Umbilical cord (tissue), 1 donor: ENCODE measurements at regions not wholly inside any gene's neighbourhood (a gene's known extent, or its start where the extent isn't known, plus 50 kb on each side); places are given as distances from the start of the nearest gene placed in this dataset.
A peak's percentile ranks its signal among the peaks of the same experiment; 100 is the strongest.
"Not testable (repeated sequence)": the region's sequence is repeated elsewhere in the genome, so short reads cannot be mapped to it uniquely, and the experiment has no call there.

ENCODE experiments used
- DNase-seq: peaks from one replicate; pipeline ENCODE4 v3.0.0-alpha.2; 2015; ENCODE audit warnings: low spot score

GRCh38 chr3:16768956-16769355 lies 115.8 kb upstream of the PLCL2 start:
- DNase-seq, result peak; percentile 9

DNA sequence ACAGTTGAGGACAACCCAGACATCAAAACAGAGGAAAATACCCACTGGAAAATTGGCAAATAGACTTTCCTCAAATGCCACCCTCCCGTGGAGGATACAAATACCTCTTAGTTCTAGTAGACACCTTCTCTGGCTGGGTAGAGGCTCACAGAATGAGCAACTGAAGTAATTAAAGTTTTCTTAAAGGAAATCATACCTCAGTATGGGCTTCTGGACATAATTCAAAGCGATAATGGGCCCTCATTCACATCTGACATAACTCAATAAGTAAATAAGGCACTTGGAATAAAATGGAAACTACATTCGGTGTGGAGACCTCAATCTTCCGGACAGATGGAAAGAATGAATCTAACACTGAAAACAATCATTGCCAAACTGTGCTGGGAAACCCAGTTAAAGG lies 115.2 kb upstream of the PLCL2 start:
- no peak for DNase-seq

DNA sequence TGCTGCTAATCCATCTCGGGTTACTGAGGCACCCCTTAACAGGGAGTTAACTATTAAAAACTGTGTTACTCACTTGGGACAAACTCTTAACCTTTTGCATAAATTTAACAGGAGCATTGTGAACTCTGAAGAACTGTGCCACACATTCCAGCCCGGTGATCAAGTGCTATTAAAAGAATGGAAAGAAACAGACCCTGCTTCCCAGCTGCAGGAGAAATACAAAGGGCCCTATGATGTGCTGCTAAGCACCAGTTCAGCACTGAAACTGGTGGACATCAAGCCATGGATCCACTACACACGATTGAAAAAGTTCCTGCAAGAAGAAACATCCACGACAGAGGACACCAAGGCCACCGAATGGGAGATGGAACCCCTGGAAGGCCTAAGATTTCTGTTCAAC lies 114.7 kb upstream of the PLCL2 start:
- DNase-seq, result no peak

DNA sequence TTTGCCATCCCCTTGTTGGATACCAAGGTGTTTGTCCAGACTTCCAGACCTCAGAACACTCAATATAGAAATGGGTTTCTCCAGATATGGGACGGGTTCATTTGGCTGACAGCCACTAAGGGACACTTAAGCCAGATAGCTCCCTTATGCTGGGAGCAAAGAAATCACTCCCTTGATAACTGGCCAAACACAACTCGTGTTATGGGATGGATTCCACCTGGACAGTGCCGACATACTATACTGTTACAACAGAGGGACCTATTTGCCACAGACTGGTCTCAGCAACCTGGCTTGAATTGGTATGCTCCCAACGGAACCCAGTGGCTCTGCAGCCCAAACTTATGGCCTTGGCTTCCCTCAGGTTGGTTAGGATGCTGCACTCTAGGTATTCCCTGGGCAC lies 114.0 kb upstream of the PLCL2 start:
- DNase-seq, result no peak

GRCh38 chr3:16773594-16773993 lies 111.2 kb upstream of the PLCL2 start:
- DNase-seq, result not testable (repeated sequence)

GRCh38 chr3:16774536-16774935 lies 110.2 kb upstream of the PLCL2 start:
- DNase-seq, result not testable (repeated sequence)

DNA sequence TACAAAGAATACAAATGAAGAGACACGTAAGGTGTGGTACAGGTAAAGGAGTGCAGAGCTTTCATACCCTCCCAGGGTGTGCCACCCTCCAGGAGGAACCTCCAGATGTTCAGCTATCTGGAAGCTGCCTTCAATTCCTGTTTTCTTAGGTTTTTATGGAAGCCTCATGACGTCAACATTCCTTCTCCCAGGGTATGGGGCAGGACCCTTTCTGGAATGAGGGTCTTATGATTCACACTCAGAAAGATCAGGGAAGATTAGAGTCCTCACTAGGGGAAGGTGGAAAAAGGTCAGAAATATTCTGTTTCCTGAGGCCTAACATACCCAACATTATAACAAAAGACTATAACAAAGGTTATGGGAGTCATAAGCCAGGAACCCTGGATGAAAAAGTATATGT lies 99.8 kb upstream of the PLCL2 start:
- no peak for DNase-seq

DNA sequence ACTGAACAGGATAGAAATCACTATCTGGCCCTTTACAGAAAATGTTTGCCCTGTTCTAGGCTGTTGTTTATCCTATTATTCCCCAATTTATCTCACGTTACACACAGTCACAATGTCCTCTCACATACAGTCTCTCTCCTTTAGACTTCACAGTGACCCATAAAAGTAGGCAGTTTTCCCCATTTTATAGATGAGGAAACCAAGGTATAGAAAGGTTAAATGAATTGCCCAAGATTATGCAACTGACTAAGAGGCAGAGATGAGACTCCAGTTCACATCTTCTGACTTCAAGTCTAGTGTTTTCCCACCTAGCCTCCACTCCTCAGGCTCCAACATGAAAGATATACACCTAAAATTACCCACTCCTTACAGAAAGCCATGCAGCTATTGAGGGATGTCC lies 99.3 kb upstream of the PLCL2 start:
- no peak for DNase-seq

- no peak for DNase-seq
These were observed 96.2 kb upstream of the PLCL2 start for GRCh38 chr3:16788440-16789056.

GRCh38 chr3:16789344-16790120 lies 95.2 kb upstream of the PLCL2 start:
- no peak for DNase-seq

DNA sequence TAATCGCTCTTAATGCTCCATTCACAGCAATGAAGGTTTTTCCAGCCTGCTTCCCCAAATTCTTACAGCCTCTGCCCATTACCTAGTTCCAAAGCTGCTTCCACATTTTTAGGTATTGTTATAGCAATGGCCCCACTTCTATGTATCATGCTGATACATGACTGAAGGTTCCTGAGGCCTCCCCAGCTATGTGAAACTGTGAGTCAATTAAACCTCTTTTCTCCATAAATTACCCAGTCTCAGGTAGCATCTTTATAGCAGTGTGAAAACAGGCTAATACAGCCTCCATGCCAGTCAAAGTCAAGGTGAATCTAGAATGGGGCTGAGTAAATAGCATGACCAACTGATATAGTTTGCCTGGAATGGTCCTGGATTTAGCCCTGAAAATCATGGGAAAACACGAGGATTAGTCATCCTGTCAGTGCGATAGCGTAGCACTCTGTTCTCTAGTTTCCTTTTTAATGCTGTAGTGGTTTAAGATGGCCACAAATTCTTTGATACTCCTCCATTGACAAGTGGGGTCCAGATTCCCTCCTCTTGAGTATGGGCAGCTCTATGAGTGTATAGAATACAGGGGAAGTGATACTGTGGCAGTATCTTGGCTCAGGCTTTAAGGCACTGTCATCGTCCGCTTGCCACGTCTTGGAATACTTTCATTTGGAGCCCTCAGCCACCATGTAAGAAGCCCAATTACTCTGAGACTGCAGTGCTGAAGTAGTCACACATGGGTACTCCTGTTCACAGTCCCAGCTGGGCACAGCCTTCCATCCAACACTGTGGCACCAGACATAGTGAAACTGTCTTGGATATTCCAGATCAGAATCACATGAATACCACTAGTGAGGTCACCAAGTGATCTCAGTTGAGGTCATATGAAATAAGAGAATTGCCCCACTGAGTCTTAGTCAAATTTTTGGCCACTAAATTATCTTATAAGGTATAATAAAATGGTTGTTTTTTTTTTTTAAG lies 94.0 kb upstream of the PLCL2 start:
- no peak for DNase-seq

GRCh38 chr3:16793321-16793720 lies 91.4 kb upstream of the PLCL2 start:
- DNase-seq, result no peak

DNA sequence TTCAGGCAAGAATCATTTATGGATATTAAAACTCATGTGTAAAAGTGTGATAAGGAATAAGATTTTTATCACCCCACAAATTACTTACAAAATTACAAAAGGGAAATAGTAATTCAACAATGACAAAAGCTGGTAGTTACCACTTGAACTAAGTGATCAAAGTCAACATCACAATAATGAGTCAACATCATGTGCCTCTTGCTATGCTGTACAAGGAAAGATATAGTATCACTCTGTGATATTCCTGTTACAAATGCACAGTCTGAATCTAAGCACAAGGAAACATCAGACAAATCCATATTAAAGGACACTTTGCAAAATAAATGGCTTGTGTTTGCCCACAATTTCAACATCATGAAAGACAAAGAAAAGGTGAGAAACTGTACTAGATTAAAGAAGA lies 90.5 kb upstream of the PLCL2 start:
- DNase-seq, result no peak

GRCh38 chr3:16795581-16795980 lies 89.2 kb upstream of the PLCL2 start:
- no peak for DNase-seq

DNA sequence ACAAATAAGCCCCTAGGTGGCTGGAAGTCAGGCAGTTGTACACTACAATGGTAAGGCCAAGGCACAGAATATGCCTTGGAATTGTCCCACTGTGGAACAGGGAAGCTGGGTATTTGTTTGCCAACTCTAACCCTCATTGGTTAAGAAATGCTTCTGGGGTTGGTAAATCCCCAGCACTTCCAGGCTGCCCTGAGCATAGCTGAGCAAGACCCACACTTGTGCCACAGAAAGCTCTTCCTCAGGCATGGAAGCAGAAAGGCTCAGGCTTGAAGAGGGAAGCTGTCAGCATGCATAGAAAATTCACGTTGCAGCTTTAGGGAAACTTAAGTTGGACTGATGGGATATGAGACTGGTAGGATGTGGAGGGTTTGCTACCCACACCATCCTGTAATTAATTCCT lies 86.9 kb upstream of the PLCL2 start:
- no peak for DNase-seq

- DNase-seq, result no peak
These were observed 86.0 kb upstream of the PLCL2 start for GRCh38 chr3:16798738-16799137.

DNA sequence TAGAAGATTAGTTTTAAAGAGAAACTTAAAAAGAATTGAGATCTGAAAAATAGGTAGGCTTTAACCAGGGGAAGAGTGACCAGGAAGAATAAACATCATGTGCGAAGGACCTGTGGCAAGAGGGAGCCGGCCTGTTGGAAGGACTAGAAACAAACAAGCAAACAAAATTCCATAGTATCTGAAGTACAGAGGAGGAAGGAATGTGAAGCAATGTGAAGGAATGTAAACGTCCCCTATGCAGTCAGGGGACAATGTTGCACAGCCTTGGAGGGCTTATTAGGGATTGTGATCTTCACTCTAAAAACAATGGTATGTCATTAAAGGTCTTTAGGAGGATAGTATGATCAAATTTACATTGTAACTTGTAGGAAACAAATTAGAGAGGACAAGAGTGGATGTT lies 84.4 kb upstream of the PLCL2 start:
- DNase-seq, result no peak

GRCh38 chr3:16801223-16801622 lies 83.5 kb upstream of the PLCL2 start:
- peak; percentile 45 for DNase-seq

DNA sequence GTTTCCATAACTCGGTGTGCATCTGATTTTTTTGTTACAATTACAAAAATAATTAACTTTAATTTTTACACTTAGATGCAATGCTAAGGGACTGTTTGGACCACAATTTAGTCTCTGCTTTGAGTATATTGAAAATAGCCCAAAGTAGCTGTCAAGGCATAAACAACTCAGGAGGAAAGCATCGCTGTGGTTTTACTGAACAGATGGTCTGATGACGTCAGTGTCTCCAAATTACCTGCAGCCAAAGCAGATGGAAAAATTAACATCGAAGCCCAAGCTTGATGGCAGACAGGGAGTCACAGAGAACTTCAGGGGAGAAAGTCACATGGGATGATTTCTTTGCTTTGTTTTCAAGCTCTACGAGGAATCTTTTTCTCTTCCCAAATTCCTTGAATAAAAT lies 83.1 kb upstream of the PLCL2 start:
- DNase-seq, result peak; percentile 12

DNA sequence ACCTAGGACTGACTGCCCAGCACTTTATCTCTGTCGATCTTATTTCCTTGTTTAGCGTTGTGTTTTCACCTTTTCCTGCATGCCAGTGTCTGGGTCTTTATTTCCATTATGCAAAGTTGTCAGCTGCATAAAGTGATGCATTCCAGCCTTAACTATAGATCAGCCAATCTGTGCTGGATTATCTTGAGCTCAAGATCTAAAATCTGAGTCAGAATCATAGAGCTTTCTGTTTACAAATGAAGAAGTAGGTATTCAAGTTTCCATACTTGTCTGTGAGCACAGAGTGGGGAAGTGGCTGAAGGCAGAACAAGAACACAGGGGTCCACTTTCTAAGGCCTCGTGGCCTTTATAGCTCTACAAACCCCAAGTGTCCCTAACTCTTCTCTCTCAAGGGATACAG lies 82.4 kb upstream of the PLCL2 start:
- peak; percentile 18 for DNase-seq

GRCh38 chr3:16803019-16803418 lies 81.7 kb upstream of the PLCL2 start:
- no peak for DNase-seq

DNA sequence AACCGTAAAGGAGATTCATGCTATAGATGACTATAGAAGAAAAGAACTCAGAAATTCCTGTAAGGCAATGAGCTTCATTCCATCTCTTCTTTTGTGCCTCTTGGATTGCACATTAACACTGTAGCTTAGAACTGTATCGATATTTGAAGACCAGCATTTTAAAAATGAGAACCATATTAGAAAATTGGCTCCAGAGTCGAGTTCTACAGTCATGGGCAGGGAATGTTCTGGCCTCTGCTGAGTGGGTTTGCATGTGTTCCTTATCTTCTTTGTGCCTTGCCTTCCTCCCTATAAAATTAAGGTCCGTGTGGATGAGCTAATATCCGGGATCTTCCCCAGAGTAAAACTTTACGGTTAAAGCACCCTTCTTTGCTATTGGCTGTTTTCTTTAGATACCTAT lies 77.4 kb upstream of the PLCL2 start:
- DNase-seq, result peak; percentile 14
